Stomach (tissue), 8 donors: ENCODE measurements at regions not wholly inside any gene's neighbourhood (a gene's known extent, or its start where the extent isn't known, plus 50 kb on each side); places are given as distances from the start of the nearest gene placed in this dataset.
A peak's percentile ranks its signal among the peaks of the same experiment; 100 is the strongest.

Experiments used
- DNase-seq, 2 donors: peaks; one replicate each; pipeline versions ENCODE4 v3.0.0 to v3.0.0-alpha.2; 2013 to 2019
- H3K27ac ChIP-seq, 5 donors: fragments of 200-600 bp in 4 of 5; sonication (generic) in 4 of 5; one replicate each; pipeline ENCODE4 v1.5.1; 2013 to 2019; ENCODE audit warnings: mild to moderate bottlenecking in 1 of 5, moderate library complexity in 1 of 5
- H3K27me3 ChIP-seq, 3 donors: fragments of 200-600 bp; sonication (generic); one replicate each; pipeline ENCODE4 v1.5.1; 2017 to 2019; ENCODE audit warnings: mixed run types in 1 of 3
- H3K36me3 ChIP-seq, 4 donors: fragments of 200-600 bp; sonication (generic); 1 replicate in 3 of 4; 2 replicates in 1 of 4; pipeline ENCODE4 v1.5.1; 2016 to 2019
- H3K4me1 ChIP-seq, 4 donors: fragments of 200-600 bp; sonication (generic); one replicate each; pipeline ENCODE4 v1.5.1; 2016 to 2019
- H3K4me3 ChIP-seq, 4 donors: fragments of 200-600 bp; sonication (generic) in 3 of 4; one replicate each; pipeline ENCODE4 v1.5.1; 2016 to 2019; ENCODE audit warnings: mild to moderate bottlenecking in 1 of 4
- H3K9me3 ChIP-seq, 4 donors: fragments of 200-600 bp; sonication (generic); one replicate each; pipeline ENCODE4 v1.5.1; 2016 to 2019
- EP300 ChIP-seq: sonication (generic); formaldehyde crosslinking; IDR thresholded peaks from one replicate; pipeline ENCODE4 v1.6.1; 2017; ENCODE audit warnings: antibody characterized with exemption
- POLR2A ChIP-seq, 4 donors: fragments of 450-650 bp; IDR thresholded peaks; one replicate each; pipeline ENCODE4 v1.6.1; 2016; ENCODE audit warnings: antibody characterized with exemption in 4 of 4, control low read depth in 2 of 4, mild to moderate bottlenecking in 1 of 4, moderate library complexity in 1 of 4
- POLR2AphosphoS5 ChIP-seq, 3 donors: sonication (generic); formaldehyde crosslinking; IDR thresholded peaks; one replicate each; pipeline ENCODE4 v1.6.1; 2016; ENCODE audit warnings: antibody characterized with exemption in 3 of 3
- WGBS, 5 donors: extraction: QIAGEN DNeasy Blood & Tissue Kit in 3 of 5; methylation state at CpG; one replicate each; pipeline versions ENCODE4 v1.1.5 to v1.1.7; 2013 to 2018; 5-methylcytosine and 5-hydroxymethylcytosine counted together
- intact Hi-C: fragments of 100-400 bp; cut with DNase I; formaldehyde crosslinking; loops from one replicate; pipeline ENCODE4 v1.15.1; 2023; ENCODE audit warnings: low total_unique reads
- TF ChIP-seq, protein P1 (sequence below), 7 experiments: fragments of 450-650 bp in 4 of 7; fragments of 200-600 bp in 3 of 7; sonication (generic) in 3 of 7; IDR thresholded peaks; one replicate each; pipeline ENCODE4 v1.5.1; 2016 to 2019; ENCODE audit warnings: antibody characterized with exemption in 7 of 7, control low read depth in 2 of 7, mild to moderate bottlenecking in 1 of 7
- donor health status: healthy with polysubstance abuse.
- donor health status: Bipolar disorder and iron deficiency.
- donor health status: healthy.

DNA sequence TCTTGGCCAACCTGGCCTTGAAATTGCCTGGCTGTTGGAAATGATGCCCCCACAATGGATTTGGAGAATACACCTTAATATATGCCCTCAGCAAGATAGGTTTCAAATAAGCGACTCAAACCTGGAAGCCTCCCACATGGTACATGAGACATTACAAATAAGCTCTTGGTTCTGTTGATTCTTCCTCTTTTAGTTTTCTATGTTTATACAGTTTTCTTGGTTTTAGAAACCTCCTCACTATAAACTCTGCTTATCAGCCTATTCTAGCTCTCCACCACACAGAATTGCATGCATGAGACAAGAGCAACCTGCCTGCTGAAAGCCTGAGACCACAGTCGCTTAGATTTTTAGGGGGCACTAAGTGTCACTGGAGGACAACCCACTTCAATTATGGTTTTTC is 108.8 kb upstream of the PREP start:
- TF ChIP-seq POLR2AphosphoS5 (IDR thresholded peaks at IDR 0.05) = no peak
- no peak for TF ChIP-seq POLR2A (IDR thresholded peaks at IDR 0.05)
- TF ChIP-seq, protein P1, sequence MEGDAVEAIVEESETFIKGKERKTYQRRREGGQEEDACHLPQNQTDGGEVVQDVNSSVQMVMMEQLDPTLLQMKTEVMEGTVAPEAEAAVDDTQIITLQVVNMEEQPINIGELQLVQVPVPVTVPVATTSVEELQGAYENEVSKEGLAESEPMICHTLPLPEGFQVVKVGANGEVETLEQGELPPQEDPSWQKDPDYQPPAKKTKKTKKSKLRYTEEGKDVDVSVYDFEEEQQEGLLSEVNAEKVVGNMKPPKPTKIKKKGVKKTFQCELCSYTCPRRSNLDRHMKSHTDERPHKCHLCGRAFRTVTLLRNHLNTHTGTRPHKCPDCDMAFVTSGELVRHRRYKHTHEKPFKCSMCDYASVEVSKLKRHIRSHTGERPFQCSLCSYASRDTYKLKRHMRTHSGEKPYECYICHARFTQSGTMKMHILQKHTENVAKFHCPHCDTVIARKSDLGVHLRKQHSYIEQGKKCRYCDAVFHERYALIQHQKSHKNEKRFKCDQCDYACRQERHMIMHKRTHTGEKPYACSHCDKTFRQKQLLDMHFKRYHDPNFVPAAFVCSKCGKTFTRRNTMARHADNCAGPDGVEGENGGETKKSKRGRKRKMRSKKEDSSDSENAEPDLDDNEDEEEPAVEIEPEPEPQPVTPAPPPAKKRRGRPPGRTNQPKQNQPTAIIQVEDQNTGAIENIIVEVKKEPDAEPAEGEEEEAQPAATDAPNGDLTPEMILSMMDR (IDR thresholded peaks at IDR 0.05) = no peak
- TF ChIP-seq EP300 = no peak
- Histone ChIP-seq H3K9me3 (no peaks in the 10 kb centered on the region), H3K27ac (no peak overlapping the region), H3K4me1 (no peaks in the 10 kb centered on the region), H3K4me3 (no peak overlapping the region), H3K27me3 (no peaks in the 10 kb centered on the region), H3K36me3 (no peaks in the 10 kb centered on the region)
- intact Hi-C loops = no loop called here
- no peak for DNase-seq
- 88 to 98% (median 88%) methylated on average over 2 of the region's 2 CpGs for WGBS, 5 donors

- Histone ChIP-seq H3K9me3 (no peaks in the 10 kb centered on the region), H3K4me1 (no peaks in the 10 kb centered on the region), H3K36me3 (no peaks in the 10 kb centered on the region), H3K27ac (no peak overlapping the region), H3K4me3 (no peak overlapping the region), H3K27me3 (no peaks in the 10 kb centered on the region)
- intact Hi-C loops = no loop called here
- TF ChIP-seq POLR2AphosphoS5 (IDR thresholded peaks at IDR 0.05) (no peak), POLR2A (IDR thresholded peaks at IDR 0.05) (no peak), EP300 (no peak)
- TF ChIP-seq, protein P1 (IDR thresholded peaks at IDR 0.05) = no peak
- no peak for DNase-seq
Observed at GRCh38 chr6:105510746-105511145, 107.9 kb upstream of the PREP start.

- TF ChIP-seq EP300 (no peak), POLR2A (IDR thresholded peaks at IDR 0.05) (no peak), POLR2AphosphoS5 (IDR thresholded peaks at IDR 0.05) (no peak)
- TF ChIP-seq, protein P1 (IDR thresholded peaks at IDR 0.05) = no peak
- WGBS, 5 donors = 41 to 48% (median 43%) methylated on average over 9 of the region's 9 CpGs
- Histone ChIP-seq H3K36me3 (no peaks in the 10 kb centered on the region), H3K4me3 (no peak overlapping the region), H3K9me3 (no peaks in the 10 kb centered on the region), H3K4me1 (no peaks in the 10 kb centered on the region), H3K27ac (peak overlapping the region in 2 of 5 donors; percentile 8 to 10), H3K27me3 (no peaks in the 10 kb centered on the region)
- DNase-seq = peak in 1 of 2 donors; percentile 56
- intact Hi-C loops = no loop called here
Observed at GRCh38 chr6:105509506-105510331, 106.8 kb upstream of the PREP start.

DNA sequence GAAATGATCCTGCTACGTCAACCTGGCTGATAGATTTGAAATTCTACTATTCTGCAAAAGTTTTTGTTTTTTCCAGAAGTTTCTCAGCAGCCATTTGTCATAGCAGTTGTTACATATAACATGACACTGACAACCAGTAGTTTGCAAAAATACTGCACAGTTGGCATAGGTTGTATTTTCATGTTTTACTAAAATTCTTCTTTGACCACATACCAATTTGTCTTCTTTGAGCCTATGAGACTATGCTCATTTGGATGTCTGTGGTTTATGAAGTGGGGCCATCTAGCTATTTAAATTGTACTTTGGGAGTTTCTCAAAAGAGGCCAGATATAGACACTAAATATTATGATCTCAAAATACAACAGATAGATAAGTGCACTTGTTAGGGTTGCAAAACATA is 104.9 kb upstream of the PREP start:
- no peak overlapping the region for H3K4me3 ChIP-seq
- no peaks in the 10 kb centered on the region for H3K27me3 ChIP-seq
- H3K9me3 ChIP-seq = no peaks in the 10 kb centered on the region
- no peak overlapping the region for H3K27ac ChIP-seq
- 83 to 100% (median 98%) methylated on average over 1 of the region's 1 CpG for WGBS, 5 donors
- TF ChIP-seq POLR2A (IDR thresholded peaks at IDR 0.05) (no peak), POLR2AphosphoS5 (IDR thresholded peaks at IDR 0.05) (no peak), EP300 (no peak)
- TF ChIP-seq, protein P1 (IDR thresholded peaks at IDR 0.05) = no peak
- intact Hi-C loops = no loop called here
- no peaks in the 10 kb centered on the region for H3K36me3 ChIP-seq
- DNase-seq = no peak
- H3K4me1 ChIP-seq = no peaks in the 10 kb centered on the region
